ENCODE measurements at regions not wholly inside any gene's neighbourhood (a gene's known extent, or its start where the extent isn't known, plus 50 kb on each side); places are given as distances from the start of the nearest gene placed in this dataset.

DNA sequence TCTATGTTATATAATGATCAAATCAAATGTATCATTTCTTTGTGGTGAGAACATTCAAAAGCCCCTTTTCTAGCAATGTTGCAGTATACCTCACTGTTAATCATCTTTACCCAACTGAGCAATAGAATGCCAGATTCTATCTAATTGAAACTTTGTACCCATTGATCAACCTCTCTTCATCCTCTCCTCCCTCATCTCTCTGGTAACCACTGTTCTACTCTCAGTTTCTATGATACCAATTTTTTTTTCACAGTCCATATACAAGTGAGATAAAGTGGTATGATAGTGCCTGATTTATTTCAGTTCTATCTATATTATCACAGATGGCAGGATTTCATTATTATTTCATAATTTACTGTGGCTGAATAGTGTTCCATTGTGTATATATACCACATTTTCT lies 209.8 kb downstream of the SPCS3 start:
- H3K27ac ChIP-seq: no peak overlapping the region
- no peak for TF ChIP-seq ZFX (IDR thresholded peaks at IDR 0.05; ENCODE audit: borderline replicate concordance)
- TF ChIP-seq, protein P1, sequence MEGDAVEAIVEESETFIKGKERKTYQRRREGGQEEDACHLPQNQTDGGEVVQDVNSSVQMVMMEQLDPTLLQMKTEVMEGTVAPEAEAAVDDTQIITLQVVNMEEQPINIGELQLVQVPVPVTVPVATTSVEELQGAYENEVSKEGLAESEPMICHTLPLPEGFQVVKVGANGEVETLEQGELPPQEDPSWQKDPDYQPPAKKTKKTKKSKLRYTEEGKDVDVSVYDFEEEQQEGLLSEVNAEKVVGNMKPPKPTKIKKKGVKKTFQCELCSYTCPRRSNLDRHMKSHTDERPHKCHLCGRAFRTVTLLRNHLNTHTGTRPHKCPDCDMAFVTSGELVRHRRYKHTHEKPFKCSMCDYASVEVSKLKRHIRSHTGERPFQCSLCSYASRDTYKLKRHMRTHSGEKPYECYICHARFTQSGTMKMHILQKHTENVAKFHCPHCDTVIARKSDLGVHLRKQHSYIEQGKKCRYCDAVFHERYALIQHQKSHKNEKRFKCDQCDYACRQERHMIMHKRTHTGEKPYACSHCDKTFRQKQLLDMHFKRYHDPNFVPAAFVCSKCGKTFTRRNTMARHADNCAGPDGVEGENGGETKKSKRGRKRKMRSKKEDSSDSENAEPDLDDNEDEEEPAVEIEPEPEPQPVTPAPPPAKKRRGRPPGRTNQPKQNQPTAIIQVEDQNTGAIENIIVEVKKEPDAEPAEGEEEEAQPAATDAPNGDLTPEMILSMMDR (IDR thresholded peaks at IDR 0.05): no peak

DNA sequence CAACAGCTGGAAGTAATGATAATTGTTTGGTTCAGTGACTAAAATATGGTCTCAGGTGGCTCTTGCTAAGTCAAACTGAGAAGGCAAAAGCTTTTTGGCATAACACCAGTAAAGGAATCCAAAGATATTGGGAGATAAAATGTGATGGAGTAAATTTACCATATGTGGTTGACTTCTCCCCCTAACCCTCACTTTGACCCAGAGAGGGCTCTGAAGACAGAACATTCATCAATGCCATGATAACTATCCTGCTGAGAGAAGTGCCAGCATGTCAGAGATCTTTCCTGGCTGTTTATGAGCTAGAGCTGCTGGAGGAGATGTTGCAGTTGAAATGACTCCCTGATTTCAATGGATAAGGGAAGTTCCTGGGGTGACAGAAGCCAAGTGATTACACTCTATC lies 213.4 kb downstream of the SPCS3 start:
- no peak overlapping the region for H3K27ac ChIP-seq
- TF ChIP-seq ZFX (IDR thresholded peaks at IDR 0.05; ENCODE audit: borderline replicate concordance): no peak
- TF ChIP-seq, protein P1 (IDR thresholded peaks at IDR 0.05): no peak

DNA sequence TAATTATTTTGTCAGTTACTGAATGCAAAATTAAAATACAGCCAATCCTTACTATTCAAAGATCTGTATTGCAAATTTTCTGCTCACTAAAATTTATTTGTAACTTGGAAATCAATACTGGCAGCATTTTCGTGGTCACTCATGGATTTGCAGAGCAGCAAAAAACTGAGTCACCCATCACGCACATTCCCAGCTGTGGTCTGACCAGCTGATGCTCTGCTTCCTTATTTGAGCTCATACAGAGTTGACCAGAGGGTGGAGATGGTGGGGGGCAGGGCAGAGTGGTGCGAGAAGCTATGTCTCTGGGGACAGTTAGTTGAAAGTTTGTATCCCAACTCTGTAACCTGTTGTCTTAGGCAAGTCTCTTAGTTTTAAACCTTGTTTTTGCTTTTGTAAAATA lies 214.8 kb downstream of the SPCS3 start:
- TF ChIP-seq, protein P1 (IDR thresholded peaks at IDR 0.05): no peak
- TF ChIP-seq ZFX (IDR thresholded peaks at IDR 0.05; ENCODE audit: borderline replicate concordance): no peak
- H3K27ac ChIP-seq: no peak overlapping the region

DNA sequence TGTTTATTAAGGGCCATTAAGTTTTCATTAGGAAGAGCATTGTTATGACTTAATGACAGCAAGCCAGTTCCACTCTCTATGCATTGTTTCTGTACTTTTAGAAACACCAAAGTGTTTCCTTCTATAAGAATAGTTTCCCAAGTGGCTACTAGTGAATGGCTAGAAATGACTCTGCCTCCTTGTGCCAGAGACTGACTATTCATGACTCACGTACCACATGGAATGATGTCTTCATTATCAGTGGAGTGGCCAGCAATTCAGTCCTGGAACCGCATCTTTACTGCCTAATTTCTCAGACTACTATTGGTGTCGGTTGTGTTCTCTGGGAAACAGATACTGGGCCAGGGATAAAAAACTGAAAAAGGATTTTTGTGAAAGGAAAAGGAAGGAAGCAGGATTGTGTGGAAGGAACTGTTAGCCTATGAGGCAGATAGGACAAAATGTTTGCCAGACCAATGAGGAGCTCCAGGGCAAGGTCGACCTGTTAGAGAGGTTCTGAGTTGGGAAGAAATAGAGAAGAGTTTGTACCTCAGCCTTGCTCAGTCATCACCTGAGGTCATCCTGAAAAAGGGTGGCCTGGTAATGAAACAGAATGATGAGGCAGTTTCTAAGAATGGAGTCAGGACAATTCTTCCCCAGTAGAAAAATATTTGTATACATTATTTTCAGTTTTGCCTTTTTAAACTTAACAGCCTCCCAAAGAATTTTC lies 218.6 kb downstream of the SPCS3 start:
- TF ChIP-seq, protein P1 (IDR thresholded peaks at IDR 0.05): no peak
- TF ChIP-seq ZFX (IDR thresholded peaks at IDR 0.05; ENCODE audit: borderline replicate concordance): no peak
- no peak overlapping the region for H3K27ac ChIP-seq

- TF ChIP-seq ZFX (IDR thresholded peaks at IDR 0.05; ENCODE audit: borderline replicate concordance): no peak
- TF ChIP-seq, protein P1 (IDR thresholded peaks at IDR 0.05): no peak
- no peak overlapping the region for H3K27ac ChIP-seq
Measured at GRCh38 chr4:176539091-176539784, 219.5 kb downstream of the SPCS3 start.

- TF ChIP-seq, protein P1 (IDR thresholded peaks at IDR 0.05): no peak
- no peak for TF ChIP-seq ZFX (IDR thresholded peaks at IDR 0.05; ENCODE audit: borderline replicate concordance)
- H3K27ac ChIP-seq: no peak overlapping the region
Measured at GRCh38 chr4:176539785-176540175, 220.0 kb downstream of the SPCS3 start.

GRCh38 chr4:176540814-176541213 lies 221.0 kb downstream of the SPCS3 start:
- TF ChIP-seq, protein P1 (IDR thresholded peaks at IDR 0.05): no peak
- no peak for TF ChIP-seq ZFX (IDR thresholded peaks at IDR 0.05; ENCODE audit: borderline replicate concordance)
- H3K27ac ChIP-seq: no peak overlapping the region
